ENCODE measurements at regions not wholly inside any gene's neighbourhood (a gene's known extent, or its start where the extent isn't known, plus 50 kb on each side); places are given as distances from the start of the nearest gene placed in this dataset.

GRCh38 chr10:50936335-50936734 is 50.9 kb upstream of the A1CF start:
- H3K4me3 Mint-ChIP-seq, result no peak overlapping the region
- TF ChIP-seq, protein P1, sequence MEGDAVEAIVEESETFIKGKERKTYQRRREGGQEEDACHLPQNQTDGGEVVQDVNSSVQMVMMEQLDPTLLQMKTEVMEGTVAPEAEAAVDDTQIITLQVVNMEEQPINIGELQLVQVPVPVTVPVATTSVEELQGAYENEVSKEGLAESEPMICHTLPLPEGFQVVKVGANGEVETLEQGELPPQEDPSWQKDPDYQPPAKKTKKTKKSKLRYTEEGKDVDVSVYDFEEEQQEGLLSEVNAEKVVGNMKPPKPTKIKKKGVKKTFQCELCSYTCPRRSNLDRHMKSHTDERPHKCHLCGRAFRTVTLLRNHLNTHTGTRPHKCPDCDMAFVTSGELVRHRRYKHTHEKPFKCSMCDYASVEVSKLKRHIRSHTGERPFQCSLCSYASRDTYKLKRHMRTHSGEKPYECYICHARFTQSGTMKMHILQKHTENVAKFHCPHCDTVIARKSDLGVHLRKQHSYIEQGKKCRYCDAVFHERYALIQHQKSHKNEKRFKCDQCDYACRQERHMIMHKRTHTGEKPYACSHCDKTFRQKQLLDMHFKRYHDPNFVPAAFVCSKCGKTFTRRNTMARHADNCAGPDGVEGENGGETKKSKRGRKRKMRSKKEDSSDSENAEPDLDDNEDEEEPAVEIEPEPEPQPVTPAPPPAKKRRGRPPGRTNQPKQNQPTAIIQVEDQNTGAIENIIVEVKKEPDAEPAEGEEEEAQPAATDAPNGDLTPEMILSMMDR (IDR thresholded peaks at IDR 0.05; ENCODE audit: unreplicated experiment in 3 of 3), result no peak
- no peaks in the 10 kb centered on the region for H3K4me1 Mint-ChIP-seq
- no peaks in the 10 kb centered on the region for H3K36me3 Mint-ChIP-seq (ENCODE audit: low read depth)
- H3K27me3 Mint-ChIP-seq (ENCODE audit: low read depth), result no peaks in the 10 kb centered on the region
- H3K9me3 Mint-ChIP-seq, result no peaks in the 10 kb centered on the region
- no peak overlapping the region for H3K27ac Mint-ChIP-seq

- no peaks in the 10 kb centered on the region for H3K27me3 Mint-ChIP-seq (ENCODE audit: low read depth)
- no peaks in the 10 kb centered on the region for H3K4me1 Mint-ChIP-seq
- no peaks in the 10 kb centered on the region for H3K36me3 Mint-ChIP-seq (ENCODE audit: low read depth)
- no peak overlapping the region for H3K4me3 Mint-ChIP-seq
- H3K9me3 Mint-ChIP-seq, result no peaks in the 10 kb centered on the region
- no peak overlapping the region for H3K27ac Mint-ChIP-seq
- TF ChIP-seq, protein P1 (IDR thresholded peaks at IDR 0.05; ENCODE audit: unreplicated experiment in 3 of 3), result peak; percentile 55 to 64 (median 63)
These were observed 51.9 kb upstream of the A1CF start for GRCh38 chr10:50937230-50937907.

DNA sequence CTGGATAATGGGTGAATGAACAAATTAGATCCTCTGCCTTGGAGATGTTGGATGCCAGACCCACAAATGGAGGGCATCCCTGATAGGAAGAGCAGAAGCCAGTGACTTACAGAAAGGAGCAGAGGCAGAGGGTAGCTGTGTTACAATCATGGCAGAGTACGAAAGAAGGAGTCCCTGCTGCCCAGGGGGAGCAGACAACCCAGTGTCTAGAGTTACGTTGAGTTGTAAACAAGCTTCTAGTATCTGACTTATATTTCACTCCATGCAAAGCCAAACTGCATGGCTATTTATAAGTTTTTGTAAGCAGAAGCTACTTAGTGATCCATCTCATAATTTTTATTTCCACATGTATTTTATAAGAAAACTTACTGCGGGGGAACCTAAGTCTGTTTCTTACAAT is 56.2 kb upstream of the A1CF start:
- H3K4me3 Mint-ChIP-seq, result no peak overlapping the region
- H3K27me3 Mint-ChIP-seq (ENCODE audit: low read depth), result no peaks in the 10 kb centered on the region
- TF ChIP-seq, protein P1 (IDR thresholded peaks at IDR 0.05; ENCODE audit: unreplicated experiment in 3 of 3), result no peak
- H3K9me3 Mint-ChIP-seq, result no peaks in the 10 kb centered on the region
- no peaks in the 10 kb centered on the region for H3K4me1 Mint-ChIP-seq
- no peak overlapping the region for H3K27ac Mint-ChIP-seq
- no peaks in the 10 kb centered on the region for H3K36me3 Mint-ChIP-seq (ENCODE audit: low read depth)

- H3K36me3 Mint-ChIP-seq (ENCODE audit: low read depth), result no peaks in the 10 kb centered on the region
- no peak overlapping the region for H3K27ac Mint-ChIP-seq
- H3K4me1 Mint-ChIP-seq, result no peaks in the 10 kb centered on the region
- H3K9me3 Mint-ChIP-seq, result no peaks in the 10 kb centered on the region
- H3K27me3 Mint-ChIP-seq (ENCODE audit: low read depth), result no peaks in the 10 kb centered on the region
- TF ChIP-seq, protein P1 (IDR thresholded peaks at IDR 0.05; ENCODE audit: unreplicated experiment in 3 of 3), result no peak
- no peak overlapping the region for H3K4me3 Mint-ChIP-seq
These were observed 61.8 kb upstream of the A1CF start for GRCh38 chr10:50946991-50947781.

- TF ChIP-seq, protein P1 (IDR thresholded peaks at IDR 0.05; ENCODE audit: unreplicated experiment in 3 of 3), result no peak
These were observed 65.9 kb upstream of the A1CF start for GRCh38 chr10:50951365-50951764.

More at GRCh38 chr10:50951365-50951764, 65.9 kb upstream of the A1CF start:
- Mint-ChIP-seq H3K9me3 (no peaks in the 10 kb centered on the region), H3K4me3 (no peak overlapping the region), H3K4me1 (no peaks in the 10 kb centered on the region), H3K36me3 (ENCODE audit: low read depth) (no peaks in the 10 kb centered on the region), H3K27ac (no peak overlapping the region), H3K27me3 (ENCODE audit: low read depth) (no peaks in the 10 kb centered on the region)
